HFFc6 (cell line): ENCODE measurements at regions not wholly inside any gene's neighbourhood (a gene's known extent, or its start where the extent isn't known, plus 50 kb on each side); places are given as distances from the start of the nearest gene placed in this dataset.

Source experiments
- DNase-seq: peaks from one replicate; pipeline ENCODE4 v3.0.0-alpha.2; 2018
- H3K27ac Mint-ChIP-seq: 2 replicates; pipeline ENCODE4 v1.8.0; 2020; ENCODE audit warnings: mild to moderate bottlenecking, mixed read lengths
- H3K27me3 Mint-ChIP-seq: 2 replicates; pipeline ENCODE4 v1.8.0; 2021; ENCODE audit warnings: mild to moderate bottlenecking, moderate library complexity, mixed read lengths; ENCODE audit not compliant: insufficient read depth
- H3K36me3 Mint-ChIP-seq: 2 replicates; pipeline ENCODE4 v1.8.0; 2021; ENCODE audit warnings: low read depth, mixed read lengths
- H3K4me1 Mint-ChIP-seq: 2 replicates; pipeline ENCODE4 v1.8.0; 2020; ENCODE audit warnings: low read depth, mixed read lengths
- H3K4me3 Mint-ChIP-seq: 2 replicates; pipeline ENCODE4 v1.8.0; 2020; ENCODE audit warnings: mild to moderate bottlenecking, moderate library complexity, mixed read lengths
- H3K9me3 Mint-ChIP-seq: 2 replicates; pipeline ENCODE4 v1.8.0; 2020; ENCODE audit warnings: mild to moderate bottlenecking, mixed read lengths
- CTCF ChIP-seq: fragments of 200-600 bp; sonication (generic); IDR thresholded peaks from 2 replicates; pipeline ENCODE4 v1.5.0; 2021; ENCODE audit warnings: antibody characterized with exemption, mild to moderate bottlenecking

DNA sequence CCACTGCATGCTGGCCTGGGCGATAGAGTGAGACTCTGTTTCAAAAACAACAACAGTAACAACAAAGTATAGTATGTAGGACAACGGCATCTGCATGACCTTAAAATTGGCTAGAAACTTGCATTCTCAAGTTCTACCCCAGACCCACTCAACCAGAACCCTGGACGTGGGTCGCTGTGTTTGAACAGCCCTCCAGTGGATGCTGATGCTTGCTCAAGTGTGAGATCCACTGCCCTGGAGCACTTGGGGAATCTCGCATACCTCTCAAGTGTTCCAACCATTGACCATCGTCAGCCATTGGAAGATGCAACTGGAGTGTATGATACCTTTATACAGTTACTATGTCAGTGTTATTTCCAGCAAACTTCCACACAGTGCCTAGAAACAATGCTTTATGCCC lies 435.9 kb downstream of the DCDC2C start:
- H3K4me3 Mint-ChIP-seq: no peak overlapping the region
- no peak for TF ChIP-seq CTCF
- H3K9me3 Mint-ChIP-seq: peaks cover 57% of the 10 kb centered on the region
- no peak overlapping the region for H3K27ac Mint-ChIP-seq
- H3K36me3 Mint-ChIP-seq: no peaks in the 10 kb centered on the region
- no peaks in the 10 kb centered on the region for H3K27me3 Mint-ChIP-seq
- H3K4me1 Mint-ChIP-seq: no peaks in the 10 kb centered on the region
- no peak for DNase-seq

- no peak for TF ChIP-seq CTCF
- Mint-ChIP-seq H3K4me3 (no peak overlapping the region), H3K27me3 (no peaks in the 10 kb centered on the region), H3K4me1 (no peaks in the 10 kb centered on the region), H3K9me3 (peaks cover 60% of the 10 kb centered on the region), H3K36me3 (no peaks in the 10 kb centered on the region), H3K27ac (no peak overlapping the region)
- no peak for DNase-seq
Observed at GRCh38 chr2:4139731-4140130, 436.4 kb downstream of the DCDC2C start.

GRCh38 chr2:4140281-4140970 lies 437.1 kb downstream of the DCDC2C start:
- H3K4me3 Mint-ChIP-seq: no peak overlapping the region
- H3K36me3 Mint-ChIP-seq: no peaks in the 10 kb centered on the region
- no peak for TF ChIP-seq CTCF
- H3K9me3 Mint-ChIP-seq: peaks cover 54% of the 10 kb centered on the region
- no peak overlapping the region for H3K27ac Mint-ChIP-seq
- DNase-seq: no peak
- no peaks in the 10 kb centered on the region for H3K4me1 Mint-ChIP-seq
- H3K27me3 Mint-ChIP-seq: no peaks in the 10 kb centered on the region

- H3K9me3 Mint-ChIP-seq: peaks cover 42% of the 10 kb centered on the region
- H3K36me3 Mint-ChIP-seq: no peaks in the 10 kb centered on the region
- DNase-seq: no peak
- H3K4me3 Mint-ChIP-seq: no peak overlapping the region
- no peaks in the 10 kb centered on the region for H3K27me3 Mint-ChIP-seq
- TF ChIP-seq CTCF: no peak
- no peaks in the 10 kb centered on the region for H3K4me1 Mint-ChIP-seq
- H3K27ac Mint-ChIP-seq: no peak overlapping the region
Observed at GRCh38 chr2:4144731-4145130, 441.4 kb downstream of the DCDC2C start.

DNA sequence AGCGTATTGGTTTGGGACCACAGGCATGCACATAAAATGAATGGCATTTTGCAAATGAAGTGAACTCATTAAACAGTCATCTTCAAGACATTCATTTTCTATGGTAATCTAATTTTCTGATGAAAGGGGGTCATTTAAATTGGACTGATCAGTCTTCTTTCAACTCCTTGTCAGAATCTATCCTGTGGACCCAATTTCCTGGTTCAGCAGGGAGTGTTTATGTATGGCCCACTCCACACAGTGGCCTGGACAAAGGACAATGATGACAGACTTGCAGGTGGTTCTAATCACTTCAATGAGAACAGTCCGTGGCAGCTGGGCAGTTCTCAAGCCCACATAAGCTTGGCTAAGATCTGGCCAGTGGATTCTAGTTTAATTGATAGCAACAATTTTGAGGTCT lies 448.1 kb downstream of the DCDC2C start:
- H3K27me3 Mint-ChIP-seq: no peaks in the 10 kb centered on the region; the same call in 1 of the 2 replicates
- TF ChIP-seq CTCF: no peak
- DNase-seq: no peak
- H3K4me3 Mint-ChIP-seq: no peak overlapping the region
- no peak overlapping the region for H3K27ac Mint-ChIP-seq
- H3K36me3 Mint-ChIP-seq: no peaks in the 10 kb centered on the region; the same call in 1 of the 2 replicates
- H3K4me1 Mint-ChIP-seq: no peaks in the 10 kb centered on the region
- peaks cover 55% of the 10 kb centered on the region for H3K9me3 Mint-ChIP-seq

- Mint-ChIP-seq H3K4me1 (no peaks in the 10 kb centered on the region), H3K9me3 (peaks cover 60% of the 10 kb centered on the region), H3K27ac (no peak overlapping the region), H3K36me3 (no peaks in the 10 kb centered on the region; the same call in 1 of the 2 replicates), H3K27me3 (no peaks in the 10 kb centered on the region; the same call in 1 of the 2 replicates), H3K4me3 (no peak overlapping the region)
- no peak for TF ChIP-seq CTCF
- DNase-seq: no peak
Observed at GRCh38 chr2:4152051-4152450, 448.7 kb downstream of the DCDC2C start.
